Stimulated activated effector memory CD8-positive, alpha-beta T cell treated with anti-CD3 and anti-CD28 coated beads, Interleukin-12 subunit alpha, Interleukin-12 subunit beta, amount 100 ng/mL, for 72 hours (primary cell): ENCODE measurements at regions not wholly inside any gene's neighbourhood (a gene's known extent, or its start where the extent isn't known, plus 50 kb on each side); places are given as distances from the start of the nearest gene placed in this dataset.

ENCODE experiments used
- ATAC-seq: fragments of 150-1000 bp; cut with Tn5 transposase; 2 replicates; pipeline ENCODE4 v1.10.0; 2021
- DNase-seq, 2 donors: peaks; one replicate each; pipeline ENCODE4 v3.0.0; 2021 to 2022; ENCODE audit warnings: low spot score in 2 of 2
- H3K27ac Mint-ChIP-seq: one replicate; pipeline ENCODE4 v1.8.0; 2022; ENCODE audit warnings: mild to moderate bottlenecking, mixed read lengths
- H3K36me3 Mint-ChIP-seq: one replicate; pipeline ENCODE4 v1.8.0; 2022; ENCODE audit warnings: mild to moderate bottlenecking, mixed read lengths
- H3K4me1 Mint-ChIP-seq: one replicate; pipeline ENCODE4 v1.8.0; 2022; ENCODE audit warnings: mixed read lengths
- H3K4me3 Mint-ChIP-seq: one replicate; pipeline ENCODE4 v1.8.0; 2022; ENCODE audit warnings: mild to moderate bottlenecking, mixed read lengths
- H3K9me3 Mint-ChIP-seq: one replicate; pipeline ENCODE4 v1.8.0; 2022; ENCODE audit warnings: mixed read lengths

- H3K4me3 Mint-ChIP-seq: no peak overlapping the region
- H3K4me1 Mint-ChIP-seq: no peaks in the 10 kb centered on the region
- ATAC-seq (no peak), DNase-seq (no peak)
- peaks cover 3% of the 10 kb centered on the region for H3K9me3 Mint-ChIP-seq
- H3K36me3 Mint-ChIP-seq: no peaks in the 10 kb centered on the region
- H3K27ac Mint-ChIP-seq: no peak overlapping the region
Measured at GRCh38 chr2:2826621-2827020, 495.5 kb upstream of the MYT1L start.

DNA sequence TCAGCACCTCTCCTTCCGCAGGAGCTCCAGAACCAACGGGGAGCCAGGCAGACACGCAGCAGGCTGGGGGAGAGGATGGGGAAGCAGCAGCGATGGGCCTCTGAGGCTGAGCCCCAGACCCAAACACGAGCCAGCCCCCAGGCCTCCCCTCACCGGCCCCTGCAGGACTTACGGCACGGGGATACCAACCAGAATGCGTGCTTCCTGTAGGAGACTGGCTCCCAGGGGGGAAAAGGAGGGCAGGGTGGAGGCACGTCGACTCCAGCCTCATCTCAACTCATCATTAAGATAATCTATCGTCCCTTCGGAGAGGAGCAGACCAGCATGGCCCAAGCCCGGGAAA is 495.1 kb upstream of the MYT1L start:
- no peak overlapping the region for H3K4me3 Mint-ChIP-seq
- no peaks in the 10 kb centered on the region for H3K4me1 Mint-ChIP-seq
- no peak overlapping the region for H3K27ac Mint-ChIP-seq
- ATAC-seq: no peak
- H3K36me3 Mint-ChIP-seq: no peaks in the 10 kb centered on the region
- peak in 1 of 2 donors; percentile 13 for DNase-seq
- no peaks in the 10 kb centered on the region for H3K9me3 Mint-ChIP-seq

DNA sequence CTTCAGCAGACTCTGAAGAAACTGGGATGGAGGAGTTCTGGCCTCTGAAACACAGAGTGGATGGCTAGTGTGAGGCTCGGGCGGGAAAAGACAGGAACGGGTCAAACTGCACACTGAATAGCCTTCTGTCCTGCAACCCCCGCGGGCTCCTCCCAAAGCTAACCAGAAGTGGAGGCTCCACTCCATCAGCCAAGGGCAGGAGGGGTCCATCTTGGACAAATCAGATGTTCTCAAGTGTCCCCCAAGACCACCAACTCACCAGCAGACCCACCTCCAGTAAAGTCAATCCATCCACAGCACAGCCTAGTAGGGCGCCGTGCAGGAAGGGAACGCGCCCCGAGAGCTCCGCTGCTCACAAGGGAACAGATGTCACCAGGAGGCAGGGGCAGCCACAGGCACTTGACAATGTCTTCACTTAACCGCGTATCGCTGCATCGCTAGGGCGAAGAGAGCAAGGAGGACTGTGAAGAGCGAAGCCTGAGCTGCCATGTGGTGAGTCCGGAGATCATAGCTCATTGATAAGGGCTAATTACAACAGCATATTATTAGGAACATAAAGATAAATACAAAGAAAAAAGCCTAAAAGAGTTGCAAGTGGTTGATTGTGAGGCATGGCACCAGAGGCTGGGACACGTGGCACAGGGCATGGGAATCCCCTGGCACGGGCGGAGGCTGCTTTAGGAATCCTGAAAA is 494.6 kb upstream of the MYT1L start:
- peak in 1 of 2 donors; percentile 18 for DNase-seq
- no peak for ATAC-seq
- Mint-ChIP-seq H3K27ac (no peak overlapping the region), H3K36me3 (no peaks in the 10 kb centered on the region), H3K4me1 (no peaks in the 10 kb centered on the region), H3K9me3 (no peaks in the 10 kb centered on the region), H3K4me3 (no peak overlapping the region)

GRCh38 chr2:2825062-2825461 is 494.0 kb upstream of the MYT1L start:
- no peak overlapping the region for H3K27ac Mint-ChIP-seq
- DNase-seq: peak in 1 of 2 donors; percentile 20
- peaks cover 2% of the 10 kb centered on the region for H3K9me3 Mint-ChIP-seq
- no peak overlapping the region for H3K4me3 Mint-ChIP-seq
- no peak for ATAC-seq
- H3K4me1 Mint-ChIP-seq: no peaks in the 10 kb centered on the region
- no peaks in the 10 kb centered on the region for H3K36me3 Mint-ChIP-seq

GRCh38 chr2:2824588-2824987 is 493.5 kb upstream of the MYT1L start:
- no peaks in the 10 kb centered on the region for H3K36me3 Mint-ChIP-seq
- ATAC-seq: no peak
- DNase-seq: peak in 1 of 2 donors; percentile 18

DNA sequence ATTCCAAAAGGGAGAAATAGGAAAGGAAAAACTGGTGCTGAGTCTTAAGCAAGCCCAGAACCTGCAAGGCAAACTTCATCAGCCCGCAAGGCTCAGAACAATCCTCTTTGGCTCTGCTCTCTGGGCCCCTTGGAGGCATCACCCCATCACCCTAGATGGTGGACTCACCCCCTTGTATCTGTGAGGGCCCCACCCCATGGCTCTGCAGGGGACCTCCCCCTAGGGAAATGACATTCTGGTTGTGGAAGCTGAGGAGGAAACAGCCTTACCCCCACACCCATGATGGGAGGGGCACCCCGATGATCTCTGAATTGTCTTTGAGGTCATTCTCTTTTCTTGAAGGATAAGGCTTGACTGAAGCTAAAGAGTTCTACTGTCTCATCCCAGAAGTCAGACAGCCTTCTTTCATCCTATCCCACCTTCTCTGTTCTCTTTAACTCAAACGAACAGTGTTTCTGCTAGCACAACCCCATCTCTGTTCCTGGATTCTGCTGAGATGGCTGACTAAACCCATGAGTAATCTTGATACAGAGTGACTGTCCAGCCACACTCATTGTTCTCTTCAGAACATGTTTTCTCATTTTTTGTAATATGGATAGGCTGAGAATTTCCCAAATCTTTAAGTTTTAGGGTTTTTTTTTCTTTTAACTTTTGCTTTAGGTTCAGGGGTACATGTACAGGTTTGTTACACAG is 492.1 kb upstream of the MYT1L start:
- Mint-ChIP-seq H3K4me3 (no peak overlapping the region), H3K9me3 (peaks cover 5% of the 10 kb centered on the region), H3K4me1 (no peaks in the 10 kb centered on the region), H3K27ac (no peak overlapping the region), H3K36me3 (no peaks in the 10 kb centered on the region)
- DNase-seq (no peak), ATAC-seq (no peak)

More at GRCh38 chr2:2824588-2824987, 493.5 kb upstream of the MYT1L start:
- Mint-ChIP-seq H3K27ac (no peak overlapping the region), H3K4me1 (no peaks in the 10 kb centered on the region), H3K4me3 (no peak overlapping the region), H3K9me3 (peaks cover 2% of the 10 kb centered on the region)

DNA sequence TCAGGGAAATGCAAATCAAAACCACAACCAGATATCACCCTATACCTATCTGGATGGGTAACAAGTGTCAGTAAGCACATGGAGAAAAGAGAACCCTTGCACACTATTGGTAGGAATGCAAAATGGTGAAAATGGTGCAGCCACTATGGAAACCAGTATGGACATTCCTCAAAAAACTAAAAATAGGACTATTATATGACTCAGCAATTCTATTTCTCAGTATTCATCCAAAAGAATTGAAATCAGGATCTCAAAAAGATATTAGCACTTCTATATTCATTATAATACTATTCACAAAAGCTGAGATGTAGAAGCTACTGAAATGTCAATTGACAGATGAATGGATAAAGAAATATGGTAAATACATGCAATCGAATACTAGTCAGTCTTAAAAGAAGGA is 491.1 kb upstream of the MYT1L start:
- H3K4me3 Mint-ChIP-seq: no peak overlapping the region
- H3K9me3 Mint-ChIP-seq: peaks cover 9% of the 10 kb centered on the region
- no peak for ATAC-seq
- no peaks in the 10 kb centered on the region for H3K36me3 Mint-ChIP-seq
- no peaks in the 10 kb centered on the region for H3K4me1 Mint-ChIP-seq
- DNase-seq: no peak
- no peak overlapping the region for H3K27ac Mint-ChIP-seq

GRCh38 chr2:2812648-2813047 is 481.6 kb upstream of the MYT1L start:
- no peak for DNase-seq
- no peaks in the 10 kb centered on the region for H3K36me3 Mint-ChIP-seq
- H3K9me3 Mint-ChIP-seq: peaks cover 17% of the 10 kb centered on the region
- no peak overlapping the region for H3K27ac Mint-ChIP-seq
- H3K4me3 Mint-ChIP-seq: no peak overlapping the region
- ATAC-seq: no peak
- no peaks in the 10 kb centered on the region for H3K4me1 Mint-ChIP-seq

- peak; percentile 16 for ATAC-seq
- Mint-ChIP-seq H3K27ac (no peak overlapping the region), H3K9me3 (peaks cover 15% of the 10 kb centered on the region), H3K4me3 (no peak overlapping the region), H3K36me3 (no peaks in the 10 kb centered on the region), H3K4me1 (no peaks in the 10 kb centered on the region)
- DNase-seq: no peak
Measured at GRCh38 chr2:2812117-2812516, 481.0 kb upstream of the MYT1L start.

DNA sequence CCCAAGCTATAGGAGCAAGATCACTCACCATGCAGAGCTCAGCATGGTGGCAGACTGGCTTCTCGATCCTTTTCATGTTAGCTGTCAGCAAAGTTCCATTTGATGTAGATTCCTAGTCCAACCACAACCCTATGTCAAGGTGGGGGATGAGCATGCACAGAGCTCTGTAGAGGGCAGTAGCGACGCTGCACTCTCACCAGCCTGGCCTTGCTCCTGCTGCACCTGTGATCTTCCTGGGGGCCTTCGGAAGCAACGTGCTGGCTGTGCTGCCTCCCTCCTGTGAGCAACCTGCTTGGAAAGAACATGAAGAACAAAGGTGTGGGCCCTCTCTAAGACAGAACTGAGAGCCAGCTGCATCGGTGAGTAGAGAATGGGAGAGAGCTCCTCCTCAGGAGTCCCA is 479.4 kb upstream of the MYT1L start:
- DNase-seq: no peak
- no peak overlapping the region for H3K27ac Mint-ChIP-seq
- ATAC-seq: no peak
- H3K36me3 Mint-ChIP-seq: no peaks in the 10 kb centered on the region
- peaks cover 13% of the 10 kb centered on the region for H3K9me3 Mint-ChIP-seq
- H3K4me3 Mint-ChIP-seq: no peak overlapping the region
- no peaks in the 10 kb centered on the region for H3K4me1 Mint-ChIP-seq

GRCh38 chr2:2809771-2810170 is 478.7 kb upstream of the MYT1L start:
- Mint-ChIP-seq H3K27ac (no peak overlapping the region), H3K36me3 (no peaks in the 10 kb centered on the region), H3K4me1 (no peaks in the 10 kb centered on the region), H3K9me3 (peaks cover 13% of the 10 kb centered on the region), H3K4me3 (no peak overlapping the region)
- DNase-seq: no peak
- no peak for ATAC-seq

- Mint-ChIP-seq H3K36me3 (no peaks in the 10 kb centered on the region), H3K27ac (no peak overlapping the region), H3K4me1 (no peaks in the 10 kb centered on the region), H3K9me3 (peaks cover 6% of the 10 kb centered on the region), H3K4me3 (no peak overlapping the region)
- no peak for ATAC-seq
- no peak for DNase-seq
Measured at GRCh38 chr2:2808551-2809058, 477.5 kb upstream of the MYT1L start.

GRCh38 chr2:2806711-2807110 is 475.6 kb upstream of the MYT1L start:
- Mint-ChIP-seq H3K4me1 (no peaks in the 10 kb centered on the region), H3K9me3 (peaks cover 2% of the 10 kb centered on the region), H3K36me3 (no peaks in the 10 kb centered on the region), H3K27ac (no peak overlapping the region), H3K4me3 (no peak overlapping the region)
- ATAC-seq: peak; percentile 24
- no peak for DNase-seq

- no peak for ATAC-seq
- peaks cover 2% of the 10 kb centered on the region for H3K9me3 Mint-ChIP-seq
- H3K4me3 Mint-ChIP-seq: no peak overlapping the region
- no peaks in the 10 kb centered on the region for H3K36me3 Mint-ChIP-seq
- H3K4me1 Mint-ChIP-seq: no peaks in the 10 kb centered on the region
- H3K27ac Mint-ChIP-seq: no peak overlapping the region
- no peak for DNase-seq
Measured at GRCh38 chr2:2805263-2805662, 474.2 kb upstream of the MYT1L start.

GRCh38 chr2:2804528-2804927 is 473.5 kb upstream of the MYT1L start:
- H3K4me3 Mint-ChIP-seq: no peak overlapping the region
- no peaks in the 10 kb centered on the region for H3K36me3 Mint-ChIP-seq
- H3K9me3 Mint-ChIP-seq: peaks cover 2% of the 10 kb centered on the region
- H3K27ac Mint-ChIP-seq: no peak overlapping the region
- DNase-seq (no peak), ATAC-seq (no peak)
- H3K4me1 Mint-ChIP-seq: no peaks in the 10 kb centered on the region

DNA sequence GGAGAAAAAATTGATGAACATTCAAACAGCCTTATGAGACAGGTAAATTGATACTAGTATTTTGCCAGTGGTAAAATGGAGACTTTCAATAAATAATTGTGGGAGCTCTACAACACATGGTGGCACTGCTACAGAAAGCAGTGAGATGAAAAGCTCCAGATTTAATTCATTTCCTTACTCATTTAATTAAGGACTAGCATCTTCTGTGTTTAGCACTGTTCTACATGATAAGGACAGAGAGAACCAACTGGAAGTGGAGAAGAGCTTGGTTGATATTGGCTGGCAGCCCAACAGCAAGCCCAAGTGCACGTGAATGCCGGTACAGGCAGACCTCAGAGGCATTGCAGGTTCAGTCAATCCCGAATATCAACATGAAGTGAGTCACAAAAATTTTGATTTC is 470.4 kb upstream of the MYT1L start:
- no peak for ATAC-seq

More for the DNA sequence above, 470.4 kb upstream of the MYT1L start:
- Mint-ChIP-seq H3K4me1 (no peaks in the 10 kb centered on the region), H3K36me3 (no peaks in the 10 kb centered on the region), H3K4me3 (no peak overlapping the region), H3K9me3 (peaks cover 2% of the 10 kb centered on the region), H3K27ac (no peak overlapping the region)
- no peak for DNase-seq
